SKM-1 treated with dmso at 0.1 percent for 144 hours (cell line): ENCODE measurements at regions not wholly inside any gene's neighbourhood (a gene's known extent, or its start where the extent isn't known, plus 50 kb on each side); places are given as distances from the start of the nearest gene placed in this dataset.
"Not testable (repeated sequence)": the region's sequence is repeated elsewhere in the genome, so short reads cannot be mapped to it uniquely, and the experiment has no call there.

Experiments used
- DNase-seq: peaks from one replicate; lab custom pipeline; 2025; ENCODE audit not compliant: unreplicated experiment; lab: John Stamatoyannopoulos, UW

GRCh38 chr13:93007928-93008327 lies 218.7 kb upstream of the GPC6 start:
- DNase-seq, result no peak

- no peak for DNase-seq
These were observed 209.0 kb upstream of the GPC6 start for GRCh38 chr13:93017493-93018112.

GRCh38 chr13:93023929-93024328 lies 202.7 kb upstream of the GPC6 start:
- DNase-seq, result no peak

- DNase-seq, result no peak
These were observed 200.6 kb upstream of the GPC6 start for GRCh38 chr13:93025984-93026383.

- DNase-seq, result no peak
These were observed 197.1 kb upstream of the GPC6 start for GRCh38 chr13:93029536-93029935.

GRCh38 chr13:93036380-93036779 lies 190.2 kb upstream of the GPC6 start:
- no peak for DNase-seq

GRCh38 chr13:93037780-93038179 lies 188.8 kb upstream of the GPC6 start:
- no peak for DNase-seq

- DNase-seq, result no peak
These were observed 188.4 kb upstream of the GPC6 start for GRCh38 chr13:93038187-93038586.

- no peak for DNase-seq
These were observed 187.5 kb upstream of the GPC6 start for GRCh38 chr13:93039131-93039530.

- not testable (repeated sequence) for DNase-seq
These were observed 185.0 kb upstream of the GPC6 start for GRCh38 chr13:93041566-93041965.

GRCh38 chr13:93045836-93046235 lies 180.8 kb upstream of the GPC6 start:
- no peak for DNase-seq

GRCh38 chr13:93055233-93055632 lies 171.4 kb upstream of the GPC6 start:
- no peak for DNase-seq

- no peak for DNase-seq
These were observed 168.3 kb upstream of the GPC6 start for GRCh38 chr13:93058301-93058700.

- no peak for DNase-seq
These were observed 166.5 kb upstream of the GPC6 start for GRCh38 chr13:93060144-93060543.

GRCh38 chr13:93066187-93066586 lies 160.4 kb upstream of the GPC6 start:
- DNase-seq, result no peak

- DNase-seq, result no peak
These were observed 147.3 kb upstream of the GPC6 start for GRCh38 chr13:93079294-93079693.

GRCh38 chr13:93080166-93080565 lies 146.4 kb upstream of the GPC6 start:
- no peak for DNase-seq

GRCh38 chr13:93080587-93080986 lies 146.0 kb upstream of the GPC6 start:
- DNase-seq, result no peak

GRCh38 chr13:93086329-93086728 lies 140.3 kb upstream of the GPC6 start:
- no peak for DNase-seq

GRCh38 chr13:93098972-93099371 lies 127.6 kb upstream of the GPC6 start:
- no peak for DNase-seq

GRCh38 chr13:93101226-93101734 lies 125.3 kb upstream of the GPC6 start:
- no peak for DNase-seq

- no peak for DNase-seq
These were observed 122.3 kb upstream of the GPC6 start for GRCh38 chr13:93104270-93104669.

GRCh38 chr13:93108111-93108601 lies 118.5 kb upstream of the GPC6 start:
- DNase-seq, result no peak
